CD1c-positive myeloid dendritic cell (primary cell): ENCODE measurements at regions not wholly inside any gene's neighbourhood (a gene's known extent, or its start where the extent isn't known, plus 50 kb on each side); places are given as distances from the start of the nearest gene placed in this dataset.
"Not testable (repeated sequence)": the region's sequence is repeated elsewhere in the genome, so short reads cannot be mapped to it uniquely, and the experiment has no call there.

Source experiments
- DNase-seq: peaks from one replicate; pipeline ENCODE4 v3.0.0-alpha.2; 2016; ENCODE audit errors: extremely low spot score

- no peak for DNase-seq
Measured at GRCh38 chr2:38483776-38484501, 106.9 kb upstream of the ATL2 start.

GRCh38 chr2:38482710-38483109 is 105.6 kb upstream of the ATL2 start:
- not testable (repeated sequence) for DNase-seq

GRCh38 chr2:38480617-38481016 is 103.5 kb upstream of the ATL2 start:
- DNase-seq = no peak

- no peak for DNase-seq
Measured at GRCh38 chr2:38477006-38477405, 99.9 kb upstream of the ATL2 start.

- no peak for DNase-seq
Measured at GRCh38 chr2:38475567-38475881, 98.5 kb upstream of the ATL2 start.

GRCh38 chr2:38474715-38475566 is 97.9 kb upstream of the ATL2 start:
- DNase-seq = no peak

GRCh38 chr2:38474021-38474456 is 97.0 kb upstream of the ATL2 start:
- DNase-seq = peak; percentile 52

- DNase-seq = no peak
Measured at GRCh38 chr2:38473333-38474005, 96.4 kb upstream of the ATL2 start.

GRCh38 chr2:38470115-38470514 is 93.0 kb upstream of the ATL2 start:
- no peak for DNase-seq

GRCh38 chr2:38467768-38468455 is 90.8 kb upstream of the ATL2 start:
- DNase-seq = no peak

- DNase-seq = no peak
Measured at GRCh38 chr2:38466876-38467767, 90.0 kb upstream of the ATL2 start.

GRCh38 chr2:38466409-38466808 is 89.3 kb upstream of the ATL2 start:
- no peak for DNase-seq

GRCh38 chr2:38465789-38466127 is 88.7 kb upstream of the ATL2 start:
- DNase-seq = peak; percentile 7

GRCh38 chr2:38464971-38465788 is 88.1 kb upstream of the ATL2 start:
- DNase-seq = no peak

- no peak for DNase-seq
Measured at GRCh38 chr2:38463752-38464151, 86.7 kb upstream of the ATL2 start.

GRCh38 chr2:38462121-38462661 is 85.1 kb upstream of the ATL2 start:
- DNase-seq = no peak

- DNase-seq = no peak
Measured at GRCh38 chr2:38461470-38461869, 84.4 kb upstream of the ATL2 start.

- no peak for DNase-seq
Measured at GRCh38 chr2:38460313-38460712, 83.2 kb upstream of the ATL2 start.

- no peak for DNase-seq
Measured at GRCh38 chr2:38454081-38454480, 77.0 kb upstream of the ATL2 start.

- DNase-seq = not testable (repeated sequence)
Measured at GRCh38 chr2:38451778-38452177, 74.7 kb upstream of the ATL2 start.
